SK-N-SH (cell line): ENCODE measurements at regions not wholly inside any gene's neighbourhood (a gene's known extent, or its start where the extent isn't known, plus 50 kb on each side); places are given as distances from the start of the nearest gene placed in this dataset.

Experiments used
- CTCF ChIA-PET: fragments of 300-600, 350-600 bp; formaldehyde crosslinking; extraction: SDS; loops from one replicate; lab custom pipeline; 2021; lab: Yijun Ruan, JAX
- POLR2A ChIA-PET: fragments of 350-600 bp; sonication (Branson Sonifier 250); formaldehyde crosslinking; extraction: SDS; loops from one replicate; lab custom pipeline; 2020; ENCODE audit warnings: antibody characterized with exemption, inconsistent platforms; lab: Yijun Ruan, JAX
- DNase-seq: peaks from one replicate; pipeline ENCODE4 v3.0.0; 2012
- H2AFZ ChIP-seq: fragments of 200-600 bp; sonication (generic); 2 replicates; pipeline ENCODE4 v1.8.1; 2016; ENCODE audit warnings: antibody characterized with exemption, mild to moderate bottlenecking, low read depth
- H3F3A ChIP-seq: fragments of 200-600 bp; sonication (generic); replicated peaks from 2 replicates; pipeline ENCODE3; 2016; ENCODE audit warnings: antibody characterized with exemption, mild to moderate bottlenecking; ENCODE audit not compliant: insufficient read depth
- H3K27ac ChIP-seq, 2 experiments: fragments of 200-500 bp in 1 of 2; fragments of 200-600 bp in 1 of 2; sonication (Bioruptor generic) in 1 of 2; sonication (generic), shearing (Covaris generic) in 1 of 2; 2 replicates each; pipeline versions ENCODE4 v1.5.1 to v1.6.1; 2014 to 2016; ENCODE audit warnings: low read depth in 2 of 2, inconsistent platforms in 1 of 2, low read length in 1 of 2, mild to moderate bottlenecking in 1 of 2, mixed read lengths in 1 of 2
- H3K27me3 ChIP-seq: fragments of 200-600 bp; sonication (generic), shearing (Covaris generic); 2 replicates; pipeline ENCODE4 v1.6.1; 2016; ENCODE audit warnings: mixed run types; ENCODE audit not compliant: insufficient read depth
- H3K36me3 ChIP-seq, 2 experiments: fragments of 200-500 bp in 1 of 2; fragments of 200-600 bp in 1 of 2; sonication (Bioruptor generic) in 1 of 2; sonication (generic) in 1 of 2; replicated peaks in 1 of 2; 2 replicates each; pipeline versions ENCODE3 to v1.5.1; 2014 to 2016; ENCODE audit warnings: low read length in 1 of 2, mild to moderate bottlenecking in 1 of 2; ENCODE audit not compliant: insufficient read depth in 2 of 2, control insufficient read depth in 1 of 2
- H3K4me1 ChIP-seq, 2 experiments: fragments of 200-500 bp in 1 of 2; fragments of 200-600 bp in 1 of 2; sonication (Bioruptor generic) in 1 of 2; sonication (generic), shearing (Covaris generic) in 1 of 2; 2 replicates each; pipeline versions ENCODE4 v1.5.1 to v1.6.1; 2014 to 2016; ENCODE audit warnings: low read depth in 1 of 2, low read length in 1 of 2, mixed run types in 1 of 2; ENCODE audit not compliant: insufficient read depth in 2 of 2, control insufficient read depth in 1 of 2
- H3K4me2 ChIP-seq: fragments of 200-600 bp; sonication (generic), shearing (Covaris generic); 2 replicates; pipeline ENCODE4 v1.6.1; 2017; ENCODE audit warnings: mixed run types
- H3K4me3 ChIP-seq, 2 experiments: fragments of 200-500 bp in 1 of 2; fragments of 200-600 bp in 1 of 2; sonication (Bioruptor generic) in 1 of 2; sonication (generic), shearing (Covaris generic) in 1 of 2; 2 replicates each; pipeline versions ENCODE4 v1.5.1 to v1.8.1; 2014 to 2016; ENCODE audit warnings: low read depth in 2 of 2, inconsistent platforms in 1 of 2, low read length in 1 of 2, mild to moderate bottlenecking in 1 of 2, mixed read lengths in 1 of 2, moderate library complexity in 1 of 2
- H3K79me2 ChIP-seq: fragments of 200-600 bp; sonication (generic); 2 replicates; pipeline ENCODE4 v1.8.1; 2017; ENCODE audit warnings: mild to moderate bottlenecking; ENCODE audit not compliant: insufficient read depth
- H3K9ac ChIP-seq: fragments of 200-600 bp; sonication (generic); 2 replicates; pipeline ENCODE4 v1.6.1; 2017; ENCODE audit warnings: mixed run types
- H3K9me2 ChIP-seq: fragments of 200-600 bp; sonication (generic); 2 replicates; pipeline ENCODE4 v1.6.1; 2017; ENCODE audit warnings: mixed run types
- H3K9me3 ChIP-seq: fragments of 200-600 bp; sonication (generic); 2 replicates; pipeline ENCODE4 v1.6.1; 2017; ENCODE audit warnings: mixed run types, mild to moderate bottlenecking, moderate library complexity
- H4K20me1 ChIP-seq: fragments of 200-600 bp; sonication (generic); 2 replicates; pipeline ENCODE4 v1.6.1; 2017; ENCODE audit warnings: mild to moderate bottlenecking, mixed run types; ENCODE audit not compliant: insufficient read depth
- CHD2 ChIP-seq: fragments of 150-350 bp; IDR thresholded peaks from 2 replicates; pipeline ENCODE4 v1.6.1; 2018; ENCODE audit warnings: low read length; ENCODE audit not compliant: partially characterized antibody
- EP300 ChIP-seq, 2 experiments: IDR thresholded peaks; 2 replicates each; pipeline versions ENCODE4 v1.4.0 to v1.6.1; 2012; ENCODE audit warnings: borderline replicate concordance in 1 of 2, low read depth in 1 of 2, low read length in 1 of 2
- FOSL2 ChIP-seq: IDR thresholded peaks from 2 replicates; pipeline ENCODE4 v1.4.0; 2012; ENCODE audit warnings: low read depth, mild to moderate bottlenecking, moderate library complexity, borderline replicate concordance
- FOXJ3 ChIP-seq: sonication (generic); formaldehyde crosslinking; IDR thresholded peaks from 2 replicates; pipeline ENCODE4 v1.5.1; 2020; ENCODE audit warnings: mild to moderate bottlenecking, missing genetic modification reagents
- GABPA ChIP-seq: IDR thresholded peaks from 2 replicates; pipeline ENCODE4 v1.4.0; 2012; ENCODE audit warnings: low read depth, mild to moderate bottlenecking
- JUND ChIP-seq: IDR thresholded peaks from 2 replicates; pipeline ENCODE4 v1.4.0; 2012
- MEF2A ChIP-seq: IDR thresholded peaks from 2 replicates; pipeline ENCODE4 v1.4.0; 2012; ENCODE audit warnings: low read depth, borderline replicate concordance
- MXI1 ChIP-seq: IDR thresholded peaks from 2 replicates; pipeline ENCODE4 v1.6.1; 2012; ENCODE audit warnings: mild to moderate bottlenecking, low read depth, low read length, improper control_type of control experiment
- NFIC ChIP-seq: IDR thresholded peaks from 2 replicates; pipeline ENCODE4 v1.4.0; 2012; ENCODE audit warnings: borderline replicate concordance
- NRF1 ChIP-seq: IDR thresholded peaks from 2 replicates; pipeline ENCODE4 v1.6.1; 2012; ENCODE audit warnings: low read depth, mild to moderate bottlenecking, low read length
- REST ChIP-seq: IDR thresholded peaks from 2 replicates; pipeline ENCODE4 v1.6.1; 2012; ENCODE audit warnings: mild to moderate bottlenecking, low read depth, low read length, moderate library complexity
- RFX5 ChIP-seq: IDR thresholded peaks from 2 replicates; pipeline ENCODE4 v1.6.1; 2012; ENCODE audit warnings: mild to moderate bottlenecking, improper control_type of control experiment, low read length
- RXRA ChIP-seq: IDR thresholded peaks from 2 replicates; pipeline ENCODE4 v1.4.0; 2012; ENCODE audit warnings: low read depth, mild to moderate bottlenecking, borderline replicate concordance
- SMC3 ChIP-seq: IDR thresholded peaks from 2 replicates; pipeline ENCODE4 v1.6.1; 2012; ENCODE audit warnings: low read depth, low read length, improper control_type of control experiment
- TEAD4 ChIP-seq: IDR thresholded peaks from 2 replicates; pipeline ENCODE4 v1.4.0; 2012; ENCODE audit warnings: mild to moderate bottlenecking, borderline replicate concordance; ENCODE audit not compliant: insufficient read depth
- USF1 ChIP-seq: IDR thresholded peaks from 2 replicates; pipeline ENCODE4 v1.4.0; 2012; ENCODE audit warnings: low read depth, borderline replicate concordance
- WGBS: methylation state at CpG from one replicate; pipeline ENCODE4 v1.1.6; 2017; ENCODE audit warnings: low lambda C conversion rate; 5-methylcytosine and 5-hydroxymethylcytosine counted together
- TF ChIP-seq, protein P1 (sequence below): IDR thresholded peaks from 2 replicates; pipeline ENCODE4 v1.4.0; 2012; ENCODE audit warnings: low read depth, borderline replicate concordance
- TF ChIP-seq, protein P2 (sequence below): IDR thresholded peaks from 2 replicates; pipeline ENCODE4 v1.4.0; 2012; ENCODE audit warnings: low read depth
- TF ChIP-seq, protein P3 (sequence below): IDR thresholded peaks from 2 replicates; pipeline ENCODE4; 2012

DNA sequence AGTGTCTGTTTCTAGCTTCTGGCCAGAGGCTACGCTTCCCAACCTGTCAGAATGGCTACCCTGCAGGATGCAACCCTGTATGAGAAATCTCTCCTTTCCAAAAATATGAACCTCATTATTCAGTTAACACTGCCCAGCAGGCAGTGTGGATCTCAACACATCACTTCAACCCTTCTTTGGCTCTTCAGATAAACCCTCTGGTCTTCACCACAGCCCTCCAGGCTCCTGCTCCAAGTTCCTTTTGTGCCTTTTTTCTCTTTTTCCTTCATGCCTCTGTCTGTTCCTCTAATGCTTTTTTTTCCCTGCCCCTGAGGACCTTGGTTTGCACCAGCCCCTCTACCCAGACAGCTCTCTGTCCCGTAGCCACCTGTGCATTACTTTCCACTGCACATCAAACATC is 207.4 kb downstream of the MYLK4 start:
- H2AFZ ChIP-seq = no peak overlapping the region
- CTCF ChIA-PET = no interaction called here
- H3K9ac ChIP-seq = no peak overlapping the region
- no peaks in the 10 kb centered on the region for H3K9me2 ChIP-seq
- no peak overlapping the region for H3K4me3 ChIP-seq
- 9% methylated on average over 2 of the region's 2 CpGs for WGBS
- H4K20me1 ChIP-seq = no peaks in the 10 kb centered on the region
- no peaks in the 10 kb centered on the region for H3F3A ChIP-seq
- no peaks in the 10 kb centered on the region for H3K36me3 ChIP-seq
- POLR2A ChIA-PET = no interaction called here
- no peaks in the 10 kb centered on the region for H3K9me3 ChIP-seq
- H3K79me2 ChIP-seq = no peaks in the 10 kb centered on the region
- H3K27me3 ChIP-seq = peaks cover 25% of the 10 kb centered on the region
- H3K4me1 ChIP-seq = no peaks in the 10 kb centered on the region
- H3K4me2 ChIP-seq = no peak overlapping the region
- no peak overlapping the region for H3K27ac ChIP-seq
- TF ChIP-seq MXI1 = no peak
- TF ChIP-seq USF1 = no peak
- no peak for TF ChIP-seq FOXJ3 (CRISPR knock-in tag)
- TF ChIP-seq, protein P1, sequence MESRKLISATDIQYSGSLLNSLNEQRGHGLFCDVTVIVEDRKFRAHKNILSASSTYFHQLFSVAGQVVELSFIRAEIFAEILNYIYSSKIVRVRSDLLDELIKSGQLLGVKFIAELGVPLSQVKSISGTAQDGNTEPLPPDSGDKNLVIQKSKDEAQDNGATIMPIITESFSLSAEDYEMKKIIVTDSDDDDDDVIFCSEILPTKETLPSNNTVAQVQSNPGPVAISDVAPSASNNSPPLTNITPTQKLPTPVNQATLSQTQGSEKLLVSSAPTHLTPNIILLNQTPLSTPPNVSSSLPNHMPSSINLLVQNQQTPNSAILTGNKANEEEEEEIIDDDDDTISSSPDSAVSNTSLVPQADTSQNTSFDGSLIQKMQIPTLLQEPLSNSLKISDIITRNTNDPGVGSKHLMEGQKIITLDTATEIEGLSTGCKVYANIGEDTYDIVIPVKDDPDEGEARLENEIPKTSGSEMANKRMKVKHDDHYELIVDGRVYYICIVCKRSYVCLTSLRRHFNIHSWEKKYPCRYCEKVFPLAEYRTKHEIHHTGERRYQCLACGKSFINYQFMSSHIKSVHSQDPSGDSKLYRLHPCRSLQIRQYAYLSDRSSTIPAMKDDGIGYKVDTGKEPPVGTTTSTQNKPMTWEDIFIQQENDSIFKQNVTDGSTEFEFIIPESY = no peak
- no peak for TF ChIP-seq JUND
- TF ChIP-seq, protein P2, sequence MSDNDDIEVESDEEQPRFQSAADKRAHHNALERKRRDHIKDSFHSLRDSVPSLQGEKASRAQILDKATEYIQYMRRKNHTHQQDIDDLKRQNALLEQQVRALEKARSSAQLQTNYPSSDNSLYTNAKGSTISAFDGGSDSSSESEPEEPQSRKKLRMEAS = no peak
- TF ChIP-seq GABPA = no peak
- TF ChIP-seq FOSL2 = no peak
- TF ChIP-seq RXRA = no peak
- TF ChIP-seq, protein P3, sequence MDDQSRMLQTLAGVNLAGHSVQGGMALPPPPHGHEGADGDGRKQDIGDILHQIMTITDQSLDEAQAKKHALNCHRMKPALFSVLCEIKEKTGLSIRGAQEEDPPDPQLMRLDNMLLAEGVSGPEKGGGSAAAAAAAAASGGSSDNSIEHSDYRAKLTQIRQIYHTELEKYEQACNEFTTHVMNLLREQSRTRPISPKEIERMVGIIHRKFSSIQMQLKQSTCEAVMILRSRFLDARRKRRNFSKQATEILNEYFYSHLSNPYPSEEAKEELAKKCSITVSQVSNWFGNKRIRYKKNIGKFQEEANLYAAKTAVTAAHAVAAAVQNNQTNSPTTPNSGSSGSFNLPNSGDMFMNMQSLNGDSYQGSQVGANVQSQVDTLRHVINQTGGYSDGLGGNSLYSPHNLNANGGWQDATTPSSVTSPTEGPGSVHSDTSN = no peak
- TF ChIP-seq NRF1 = no peak
- TF ChIP-seq EP300 (IDR thresholded peaks at IDR 0.05; ENCODE audit: borderline replicate concordance in 1 of 2, low read depth in 1 of 2, low read length in 1 of 2) = no peak
- no peak for TF ChIP-seq RFX5
- no peak for TF ChIP-seq REST
- no peak for TF ChIP-seq MEF2A
- no peak for TF ChIP-seq NFIC
- TF ChIP-seq CHD2 = no peak
- no peak for TF ChIP-seq SMC3
- no peak for TF ChIP-seq TEAD4
- DNase-seq = no peak
